IMR-90 (cell line): ENCODE measurements at regions not wholly inside any gene's neighbourhood (a gene's known extent, or its start where the extent isn't known, plus 50 kb on each side); places are given as distances from the start of the nearest gene placed in this dataset.
"Not testable (repeated sequence)": the region's sequence is repeated elsewhere in the genome, so short reads cannot be mapped to it uniquely, and the experiment has no call there.

Experiments
- ATAC-seq: fragments of 200-7000 bp; cut with Tn5 transposase; 2 replicates; pipeline ENCODE4 v1.9.1; 2020; ENCODE audit warnings: low read depth, mild to moderate bottlenecking, moderate library complexity
- BruUV-seq: library from RNA; stranded (reverse); fragments of 400-500 nt; replicated peaks from 2 replicates; lab custom pipeline; 2021; lab: Mats Ljungman, UMichigan
- CTCF ChIA-PET: fragments of 300-600 bp; formaldehyde crosslinking; extraction: SDS; loops from one replicate; lab custom pipeline; 2021; ENCODE audit warnings: antibody characterized with exemption; lab: Yijun Ruan, JAX
- POLR2A ChIA-PET: fragments of 300-600 bp; sonication (Branson Sonifier 250); formaldehyde crosslinking; loops from one replicate; lab custom pipeline; 2022; ENCODE audit warnings: antibody characterized with exemption; ENCODE audit not compliant: unreplicated experiment; lab: Charles Lee
- DNase-seq: peaks from one replicate; pipeline ENCODE4 v3.0.0; 2013
- H2AFZ ChIP-seq: replicated peaks from 2 replicates; pipeline ENCODE3; 2013; ENCODE audit warnings: low read length, mild to moderate bottlenecking; ENCODE audit not compliant: poor library complexity
- H2AK5ac ChIP-seq: 2 replicates; pipeline ENCODE4 v1.6.1; 2013; ENCODE audit warnings: low read depth, low read length, inconsistent platforms
- H2AK9ac ChIP-seq: replicated peaks from 2 replicates; pipeline ENCODE3; 2013; ENCODE audit warnings: mild to moderate bottlenecking, low read depth, low read length, moderate library complexity; ENCODE audit not compliant: poor library complexity
- H2BK120ac ChIP-seq: 2 replicates; pipeline ENCODE4 v1.6.1; 2013; ENCODE audit warnings: low read depth, low read length, inconsistent platforms
- H2BK15ac ChIP-seq: 3 replicates; pipeline ENCODE4 v1.6.1; 2013; ENCODE audit warnings: low read depth, low read length, inconsistent platforms
- H2BK20ac ChIP-seq: 2 replicates; pipeline ENCODE4 v1.6.1; 2013; ENCODE audit warnings: low read depth, mild to moderate bottlenecking, inconsistent platforms, low read length, moderate library complexity
- H2BK5ac ChIP-seq: 2 replicates; pipeline ENCODE4 v1.6.1; 2013; ENCODE audit warnings: mild to moderate bottlenecking, low read depth, low read length, inconsistent platforms; ENCODE audit not compliant: poor library complexity, severe bottlenecking
- H3K14ac ChIP-seq: replicated peaks from 2 replicates; pipeline ENCODE4 v1.6.1; 2013; ENCODE audit warnings: low read depth, low read length, inconsistent platforms
- H3K18ac ChIP-seq: 2 replicates; pipeline ENCODE4 v1.6.1; 2013; ENCODE audit warnings: low read depth, low read length, control low read depth
- H3K23ac ChIP-seq: 2 replicates; pipeline ENCODE4 v1.6.1; 2013; ENCODE audit warnings: low read depth, low read length, inconsistent platforms
- H3K27ac ChIP-seq: 2 replicates; pipeline ENCODE4 v1.5.1; 2013; ENCODE audit warnings: mild to moderate bottlenecking, control low read depth, low read length; ENCODE audit not compliant: insufficient read depth
- H3K27me3 ChIP-seq: 2 replicates; pipeline ENCODE4 v1.6.1; 2013; ENCODE audit warnings: low read length; ENCODE audit not compliant: control insufficient read depth, insufficient read depth
- H3K36me3 ChIP-seq: 2 replicates; pipeline ENCODE4 v1.6.1; 2013; ENCODE audit warnings: low read length, mixed read lengths; ENCODE audit not compliant: control insufficient read depth, insufficient read depth
- H3K4ac ChIP-seq: 2 replicates; pipeline ENCODE4 v1.6.1; 2013; ENCODE audit warnings: low read depth, low read length, inconsistent platforms
- H3K4me1 ChIP-seq: 2 replicates; pipeline ENCODE4 v1.6.1; 2013; ENCODE audit warnings: low read length, mixed read lengths; ENCODE audit not compliant: control insufficient read depth, insufficient read depth
- H3K4me2 ChIP-seq: 2 replicates; pipeline ENCODE4 v1.6.1; 2013; ENCODE audit warnings: low read depth, mild to moderate bottlenecking, control low read depth, low read length, moderate library complexity
- H3K4me3 ChIP-seq: 2 replicates; pipeline ENCODE4 v1.5.1; 2013; ENCODE audit warnings: low read depth, mild to moderate bottlenecking, control low read depth, low read length, moderate library complexity; ENCODE audit not compliant: insufficient read depth
- H3K56ac ChIP-seq: 2 replicates; pipeline ENCODE4 v1.6.1; 2013; ENCODE audit warnings: low read length, inconsistent platforms; ENCODE audit not compliant: insufficient read depth; ENCODE audit errors: extremely low read depth
- H3K79me1 ChIP-seq, 2 experiments: 2 replicates each; pipeline ENCODE4 v1.6.1; 2013; ENCODE audit warnings: low read length in 2 of 2, inconsistent platforms in 1 of 2, low read depth in 1 of 2
- H3K9ac ChIP-seq: 2 replicates; pipeline ENCODE4 v1.6.1; 2013; ENCODE audit warnings: low read depth, low read length, control low read depth
- H3K9me1 ChIP-seq: 2 replicates; pipeline ENCODE4 v1.6.1; 2013; ENCODE audit warnings: low read length, inconsistent platforms; ENCODE audit not compliant: insufficient read depth
- H3K9me3 ChIP-seq: 2 replicates; pipeline ENCODE4 v1.6.1; 2013; ENCODE audit warnings: low read length; ENCODE audit not compliant: control insufficient read depth, insufficient read depth
- H4K20me1 ChIP-seq: 2 replicates; pipeline ENCODE4 v1.6.1; 2013; ENCODE audit warnings: low read length, inconsistent platforms; ENCODE audit not compliant: insufficient read depth
- H4K5ac ChIP-seq: 2 replicates; pipeline ENCODE4 v1.6.1; 2013; ENCODE audit warnings: mild to moderate bottlenecking, low read depth, low read length, control low read depth
- H4K8ac ChIP-seq, 2 experiments: 2 replicates each; pipeline ENCODE4 v1.6.1; 2013; ENCODE audit warnings: low read depth in 2 of 2, low read length in 2 of 2, control low read depth in 1 of 2, inconsistent platforms in 1 of 2
- H4K91ac ChIP-seq: 2 replicates; pipeline ENCODE4 v1.6.1; 2013; ENCODE audit warnings: low read depth, low read length, inconsistent platforms; ENCODE audit not compliant: insufficient read depth
- WGBS, 2 experiments: methylation state at CpG; one replicate each; pipeline versions ENCODE4 v1.1.5 to v1.1.7; 2013; ENCODE audit warnings: missing lambda C conversion rate in 2 of 2; ENCODE audit not compliant: insufficient read length in 1 of 2; ENCODE audit errors: extremely low coverage in 2 of 2; 5-methylcytosine and 5-hydroxymethylcytosine counted together
- dilution Hi-C: fragments of 300-500 bp; cut with HindIII; formaldehyde crosslinking; loops from one replicate; pipeline ENCODE4 v1.14.3; 2018; ENCODE audit warnings: low sequenced_read_pairs; ENCODE audit not compliant: unreplicated experiment
- in situ Hi-C: fragments of 300-500 bp; cut with MboI; formaldehyde crosslinking; loops from 3 replicates; pipeline ENCODE4 v1.14.3; 2019; ENCODE audit warnings: low sequenced_read_pairs, inconsistent platforms, mixed read lengths
- intact Hi-C: fragments of 100-400 bp; cut with micrococcal nuclease; formaldehyde crosslinking; loops from 2 replicates; pipeline ENCODE4 v1.10.0; 2022

- H3K56ac ChIP-seq, H3K79me1 ChIP-seq, H2BK15ac ChIP-seq, H3K9me1 ChIP-seq, H3K27ac ChIP-seq, H2BK120ac ChIP-seq, H3K9me3 ChIP-seq, dilution Hi-C loops, H2AFZ ChIP-seq, H2BK20ac ChIP-seq, H3K4me3 ChIP-seq, H2AK5ac ChIP-seq, H3K14ac ChIP-seq, POLR2A ChIA-PET, H2AK9ac ChIP-seq, H3K4me1 ChIP-seq, in situ Hi-C loops, H4K8ac ChIP-seq, H4K20me1 ChIP-seq, H2BK5ac ChIP-seq, H3K36me3 ChIP-seq, H4K91ac ChIP-seq, H3K9ac ChIP-seq, CTCF ChIA-PET, intact Hi-C loops, H4K5ac ChIP-seq, BruUV-seq, H3K27me3 ChIP-seq, H3K18ac ChIP-seq, ATAC-seq, H3K4ac ChIP-seq, DNase-seq, H3K23ac ChIP-seq, H3K4me2 ChIP-seq: not testable (repeated sequence)
- no CpG with 5 or more reads among the region's 4 CpGs for WGBS, 2 experiments
Measured at GRCh38 chr6:67767046-67767822, 867.8 kb upstream of the ADGRB3 start.
